AG04449 (cell line): ENCODE measurements at regions not wholly inside any gene's neighbourhood (a gene's known extent, or its start where the extent isn't known, plus 50 kb on each side); places are given as distances from the start of the nearest gene placed in this dataset.

Source experiments
- CTCF ChIA-PET: fragments of 350-600 bp; formaldehyde crosslinking; extraction: SDS; loops from one replicate; lab custom pipeline; 2021; ENCODE audit warnings: antibody characterized with exemption; lab: Yijun Ruan, JAX
- POLR2A ChIA-PET: fragments of 400-600, 350-600 bp; formaldehyde crosslinking; extraction: SDS; loops from one replicate; lab custom pipeline; 2020; ENCODE audit warnings: antibody characterized with exemption, inconsistent platforms; lab: Yijun Ruan, JAX
- DNase-seq: peaks from one replicate; pipeline ENCODE4 v3.0.0-alpha.2; 2010; ENCODE audit warnings: low read depth, low spot score
- H3K4me3 ChIP-seq: 2 replicates; pipeline ENCODE4 v1.5.1; 2011; ENCODE audit warnings: low read depth, mild to moderate bottlenecking, control low read depth, low read length
- TF ChIP-seq, protein P1 (sequence below): IDR thresholded peaks from one replicate; pipeline ENCODE4 v1.5.1; 2011; ENCODE audit warnings: mild to moderate bottlenecking, moderate library complexity, low read length, control low read depth, inconsistent platforms; ENCODE audit not compliant: insufficient read depth; ENCODE audit errors: missing control alignments

DNA sequence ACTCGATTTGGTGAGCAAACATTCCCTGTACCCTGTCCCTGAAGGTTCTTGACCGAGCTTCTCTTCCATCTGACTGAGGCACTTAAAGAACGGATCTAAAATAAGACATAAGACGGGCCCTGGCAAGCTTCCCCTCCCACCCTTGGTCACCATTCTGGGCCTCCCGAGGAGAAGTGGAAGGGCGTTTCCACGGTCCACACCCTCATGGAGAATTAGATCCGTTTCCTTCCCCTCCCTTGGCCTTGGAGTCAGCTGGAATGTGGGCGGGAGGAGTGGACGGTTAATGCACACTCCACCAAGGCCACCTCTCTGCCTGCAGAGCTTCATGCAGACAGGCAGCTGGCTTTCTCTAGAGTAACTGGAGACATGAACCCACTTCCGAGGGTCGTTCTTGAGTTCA lies 257.3 kb upstream of the APCDD1 start:
- TF ChIP-seq, protein P1, sequence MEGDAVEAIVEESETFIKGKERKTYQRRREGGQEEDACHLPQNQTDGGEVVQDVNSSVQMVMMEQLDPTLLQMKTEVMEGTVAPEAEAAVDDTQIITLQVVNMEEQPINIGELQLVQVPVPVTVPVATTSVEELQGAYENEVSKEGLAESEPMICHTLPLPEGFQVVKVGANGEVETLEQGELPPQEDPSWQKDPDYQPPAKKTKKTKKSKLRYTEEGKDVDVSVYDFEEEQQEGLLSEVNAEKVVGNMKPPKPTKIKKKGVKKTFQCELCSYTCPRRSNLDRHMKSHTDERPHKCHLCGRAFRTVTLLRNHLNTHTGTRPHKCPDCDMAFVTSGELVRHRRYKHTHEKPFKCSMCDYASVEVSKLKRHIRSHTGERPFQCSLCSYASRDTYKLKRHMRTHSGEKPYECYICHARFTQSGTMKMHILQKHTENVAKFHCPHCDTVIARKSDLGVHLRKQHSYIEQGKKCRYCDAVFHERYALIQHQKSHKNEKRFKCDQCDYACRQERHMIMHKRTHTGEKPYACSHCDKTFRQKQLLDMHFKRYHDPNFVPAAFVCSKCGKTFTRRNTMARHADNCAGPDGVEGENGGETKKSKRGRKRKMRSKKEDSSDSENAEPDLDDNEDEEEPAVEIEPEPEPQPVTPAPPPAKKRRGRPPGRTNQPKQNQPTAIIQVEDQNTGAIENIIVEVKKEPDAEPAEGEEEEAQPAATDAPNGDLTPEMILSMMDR, result no peak
- POLR2A ChIA-PET, result no interaction called here
- no peak for DNase-seq
- H3K4me3 ChIP-seq, result no peak overlapping the region
- CTCF ChIA-PET, result no interaction called here

DNA sequence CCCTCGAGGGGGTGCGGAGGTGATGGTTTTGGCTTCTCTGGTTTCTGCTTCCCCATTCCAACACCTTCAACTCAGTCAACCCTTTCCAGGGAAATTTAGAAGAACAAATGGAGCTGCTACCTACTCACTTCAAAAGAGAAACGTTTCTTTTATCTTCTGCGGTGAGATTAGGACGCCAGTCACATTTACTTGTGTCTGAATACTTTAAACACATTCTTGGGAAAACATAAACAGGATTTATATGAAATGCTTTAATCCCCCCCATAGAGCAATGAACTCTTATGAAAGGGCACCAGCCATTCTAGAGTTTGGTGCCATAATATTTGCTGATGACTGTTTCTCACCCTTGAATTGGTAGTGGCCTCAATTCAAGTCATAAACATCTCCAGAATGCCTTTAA lies 253.2 kb upstream of the APCDD1 start:
- H3K4me3 ChIP-seq, result no peak overlapping the region
- TF ChIP-seq, protein P1, result no peak
- POLR2A ChIA-PET, result no interaction called here
- no peak for DNase-seq
- CTCF ChIA-PET, result no interaction called here

DNA sequence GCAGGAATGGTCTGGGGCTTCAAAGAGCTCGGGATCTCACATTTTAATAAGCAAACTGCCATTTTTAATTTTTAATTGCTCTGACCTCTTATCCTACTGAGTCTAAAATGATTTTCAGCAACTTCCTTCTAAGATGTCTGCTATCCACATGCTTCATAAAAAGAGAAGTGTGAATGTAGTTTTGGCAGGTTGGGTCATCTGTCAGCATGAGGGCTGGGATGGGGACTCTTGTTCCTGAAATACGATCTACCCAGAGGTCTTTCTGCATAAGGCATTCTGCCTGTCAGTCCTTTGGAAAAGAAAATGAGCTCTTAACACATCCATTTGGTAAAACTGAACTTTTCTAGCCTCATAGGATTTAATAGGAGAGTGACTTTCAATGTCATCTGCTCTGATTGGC lies 252.8 kb upstream of the APCDD1 start:
- ChIA-PET POLR2A (no interaction called here), CTCF (no interaction called here)
- TF ChIP-seq, protein P1, result no peak

DNA sequence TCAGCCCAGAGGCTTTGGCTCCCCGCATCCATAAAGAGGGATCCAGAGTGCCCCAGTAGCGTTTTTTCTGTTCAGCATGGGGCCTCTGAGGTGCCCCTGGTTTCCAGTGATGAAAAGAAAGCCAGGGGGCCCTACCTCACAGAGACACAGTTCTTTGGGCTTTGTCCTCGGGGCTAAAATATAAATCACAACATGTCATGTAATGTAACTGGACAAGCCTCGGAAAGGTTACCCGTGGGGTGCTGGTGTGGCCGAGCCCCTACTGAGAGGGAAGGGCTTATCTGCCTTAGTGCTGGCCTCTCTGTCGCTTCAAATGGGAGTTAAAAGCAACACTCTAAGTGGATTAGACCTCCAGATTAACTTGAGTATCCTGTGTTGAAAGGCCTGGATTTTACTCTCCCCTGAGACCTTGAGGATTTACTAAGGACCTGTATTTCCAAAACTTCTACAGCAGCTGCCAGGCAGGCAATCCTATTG lies 251.6 kb upstream of the APCDD1 start:
- TF ChIP-seq, protein P1, result no peak
- DNase-seq, result no peak
- ChIA-PET POLR2A (no interaction called here), CTCF (no interaction called here)
- H3K4me3 ChIP-seq, result no peak overlapping the region

More for the DNA sequence above, 252.8 kb upstream of the APCDD1 start:
- DNase-seq, result no peak
- H3K4me3 ChIP-seq, result no peak overlapping the region

DNA sequence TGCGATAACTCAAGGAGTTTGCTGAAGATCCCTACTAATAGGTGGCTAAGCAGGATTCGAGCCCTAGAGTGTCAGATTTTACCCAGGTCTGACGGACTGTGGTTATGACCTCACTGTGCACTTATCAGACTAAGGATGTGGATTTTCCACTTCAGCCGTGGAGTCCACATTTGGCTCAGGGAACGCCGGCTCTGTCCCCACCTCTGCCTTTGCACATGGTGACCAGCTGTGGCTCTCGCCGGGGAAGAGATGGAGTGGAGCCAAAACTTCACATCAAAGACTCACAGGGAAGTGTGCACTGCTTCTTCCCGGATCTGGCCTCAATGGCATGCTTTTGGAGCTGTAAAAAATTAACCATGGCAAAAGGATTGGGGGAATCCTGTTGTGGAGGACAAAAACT lies 249.3 kb upstream of the APCDD1 start:
- POLR2A ChIA-PET, result no interaction called here
- CTCF ChIA-PET, result interaction anchor here (1.3 kb wide), 1 partner anchor 9 kb away, joined by 3 read pairs; no protein-coding TSS in a partner anchor
- no peak overlapping the region for H3K4me3 ChIP-seq
- no peak for DNase-seq
- TF ChIP-seq, protein P1, result no peak

DNA sequence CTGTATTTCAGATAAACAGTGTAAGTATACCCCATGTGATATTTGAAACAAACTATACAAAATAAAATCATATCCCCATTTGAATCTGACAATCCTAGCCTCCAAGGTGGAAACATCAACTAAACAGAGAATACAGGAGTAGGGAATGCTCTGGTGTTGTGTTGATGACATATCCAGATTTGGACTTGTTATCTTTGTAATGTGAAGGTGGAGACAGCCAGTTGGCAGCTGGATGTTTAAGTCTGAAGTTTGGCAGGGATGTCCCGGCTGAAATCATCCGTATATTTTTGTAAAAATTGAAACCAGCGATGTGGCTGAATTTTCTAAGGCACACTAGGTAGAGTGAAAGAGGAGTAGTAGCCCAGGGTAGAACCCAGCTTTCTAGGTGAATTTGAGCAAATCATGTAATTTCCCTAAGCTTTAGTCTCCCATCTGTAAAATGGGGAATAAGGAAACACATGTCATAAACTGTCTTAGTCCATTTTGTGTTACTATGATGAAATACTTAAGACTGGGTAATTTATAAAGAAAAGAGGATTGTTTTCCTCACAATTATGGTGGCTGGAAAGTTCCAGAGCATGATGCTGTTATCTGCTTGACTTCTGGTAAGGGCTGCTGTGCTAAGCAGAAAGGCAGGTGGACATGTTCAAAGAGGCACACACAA lies 246.6 kb upstream of the APCDD1 start:
- H3K4me3 ChIP-seq, result no peak overlapping the region
- CTCF ChIA-PET, result interaction anchor here (1.1 to 2.0 kb wide), 2 partner anchors 14 to 17 kb away, joined by 3 to 5 read pairs; no protein-coding TSS in a partner anchor
- TF ChIP-seq, protein P1, result no peak
- DNase-seq, result no peak
- POLR2A ChIA-PET, result no interaction called here
